Naive thymus-derived CD4-positive, alpha-beta T cell (primary cell): ENCODE measurements at regions not wholly inside any gene's neighbourhood (a gene's known extent, or its start where the extent isn't known, plus 50 kb on each side); places are given as distances from the start of the nearest gene placed in this dataset.

ENCODE experiments used
- ATAC-seq: fragments of 150-1000 bp; cut with Tn5 transposase; 2 replicates; pipeline ENCODE4 v1.10.0; 2021; ENCODE audit warnings: mild to moderate bottlenecking, moderate library complexity
- CTCF ChIA-PET: fragments of 350-600 bp; sonication (Branson Sonifier 250); formaldehyde crosslinking; loops from one replicate; lab custom pipeline; 2021; ENCODE audit warnings: antibody characterized with exemption; lab: Charles Lee
- POLR2A ChIA-PET: fragments of 350-600 bp; sonication (Branson Sonifier 250); formaldehyde crosslinking; loops from one replicate; lab custom pipeline; 2021; ENCODE audit warnings: antibody characterized with exemption, inconsistent platforms; lab: Charles Lee
- DNase-seq, 9 donors: peaks; one replicate each; pipeline versions ENCODE4 v3.0.0 to v3.0.0-alpha.2; 2020 to 2022; ENCODE audit warnings: mixed read lengths in 1 of 9
- H3K27ac ChIP-seq: one replicate; pipeline ENCODE4 v1.7.0; 2013; ENCODE audit warnings: mild to moderate bottlenecking, low read depth, low read length, moderate library complexity
- H3K27me3 ChIP-seq, 2 donors: one replicate each; pipeline ENCODE4 v1.7.0; 2013; ENCODE audit warnings: low read length in 2 of 2, mild to moderate bottlenecking in 2 of 2, moderate library complexity in 2 of 2; ENCODE audit not compliant: control insufficient read depth in 2 of 2, insufficient read depth in 2 of 2
- H3K36me3 ChIP-seq, 3 experiments: 1 replicate in 2 of 3; 2 replicates in 1 of 3; pipeline ENCODE4 v1.7.0; 2013; ENCODE audit warnings: low read length in 3 of 3, mild to moderate bottlenecking in 3 of 3, moderate library complexity in 1 of 3; ENCODE audit not compliant: insufficient read depth in 3 of 3, control insufficient read depth in 2 of 3
- H3K4me1 ChIP-seq, 2 donors: one replicate each; pipeline ENCODE4 v1.7.0; 2013; ENCODE audit warnings: low read length in 2 of 2, mild to moderate bottlenecking in 2 of 2, moderate library complexity in 1 of 2; ENCODE audit not compliant: control insufficient read depth in 2 of 2, insufficient read depth in 2 of 2
- H3K4me3 ChIP-seq: 2 replicates; pipeline ENCODE4 v1.7.0; 2013; ENCODE audit warnings: mild to moderate bottlenecking, low read length
- H3K9me3 ChIP-seq, 3 experiments: 1 replicate in 2 of 3; 2 replicates in 1 of 3; pipeline ENCODE4 v1.7.0; 2013; ENCODE audit warnings: low read length in 3 of 3; ENCODE audit not compliant: control insufficient read depth in 2 of 3
- H3K27ac Mint-ChIP-seq, 9 donors: one replicate each; pipeline ENCODE4 v1.8.0; 2020 to 2022; ENCODE audit warnings: mixed read lengths in 9 of 9, mild to moderate bottlenecking in 8 of 9, moderate library complexity in 5 of 9, inconsistent platforms in 2 of 9
- H3K27me3 Mint-ChIP-seq, 5 donors: one replicate each; pipeline ENCODE4 v1.8.0; 2021 to 2022; ENCODE audit warnings: mixed read lengths in 5 of 5, mild to moderate bottlenecking in 1 of 5
- H3K36me3 Mint-ChIP-seq, 5 donors: one replicate each; pipeline ENCODE4 v1.8.0; 2020 to 2022; ENCODE audit warnings: mixed read lengths in 5 of 5, mild to moderate bottlenecking in 3 of 5, inconsistent platforms in 1 of 5
- H3K4me1 Mint-ChIP-seq, 7 donors: one replicate each; pipeline ENCODE4 v1.8.0; 2020 to 2022; ENCODE audit warnings: mixed read lengths in 7 of 7, mild to moderate bottlenecking in 3 of 7, inconsistent platforms in 1 of 7
- H3K4me3 Mint-ChIP-seq, 10 donors: one replicate each; pipeline ENCODE4 v1.8.0; 2020 to 2022; ENCODE audit warnings: mild to moderate bottlenecking in 10 of 10, mixed read lengths in 10 of 10, moderate library complexity in 6 of 10, inconsistent platforms in 2 of 10
- H3K9me3 Mint-ChIP-seq, 11 donors: one replicate each; pipeline ENCODE4 v1.8.0; 2020 to 2022; ENCODE audit warnings: mixed read lengths in 11 of 11, mild to moderate bottlenecking in 4 of 11, inconsistent platforms in 1 of 11, moderate library complexity in 1 of 11
- intact Hi-C, 2 donors: fragments of 100-400 bp; cut with micrococcal nuclease; formaldehyde crosslinking; loops; one replicate each; pipeline ENCODE4 v1.15.1; 2023

- Histone ChIP-seq H3K9me3 (no peaks in the 10 kb centered on the region), H3K27ac (no peak overlapping the region), H3K4me1 (no peaks in the 10 kb centered on the region), H3K36me3 (no peaks in the 10 kb centered on the region), H3K4me3 (no peak overlapping the region), H3K27me3 (no peaks in the 10 kb centered on the region)
- ATAC-seq, result no peak
- ChIA-PET CTCF (interaction anchor here (0.7 kb wide), 1 partner anchor 10 kb away, joined by 4 read pairs; no protein-coding TSS in a partner anchor), POLR2A (no interaction called here)
- Mint-ChIP-seq H3K27ac (no peak overlapping the region), H3K4me1 (peaks cover 0 to 7% (median 0%) of the 10 kb centered on the region in 7 donors), H3K36me3 (no peaks in the 10 kb centered on the region), H3K4me3 (no peak overlapping the region), H3K9me3 (no peaks in the 10 kb centered on the region), H3K27me3 (no peaks in the 10 kb centered on the region)
- no peak for DNase-seq
- intact Hi-C loops, result no loop called here
Measured at GRCh38 chr12:69065775-69066174, 132.8 kb upstream of the CPM start.

- ATAC-seq (no peak), DNase-seq (no peak)
- Mint-ChIP-seq H3K4me1 (peaks cover 0 to 7% (median 0%) of the 10 kb centered on the region in 7 donors), H3K27me3 (peaks cover 0 to 5% (median 0%) of the 10 kb centered on the region in 5 donors), H3K9me3 (no peaks in the 10 kb centered on the region), H3K27ac (no peak overlapping the region), H3K36me3 (no peaks in the 10 kb centered on the region), H3K4me3 (no peak overlapping the region)
- no peaks in the 10 kb centered on the region for H3K4me1 ChIP-seq
- no peaks in the 10 kb centered on the region for H3K36me3 ChIP-seq
- ChIA-PET POLR2A (no interaction called here), CTCF (interaction anchor here (0.7 kb wide), 1 partner anchor 11 kb away, joined by 4 read pairs; no protein-coding TSS in a partner anchor)
- no peaks in the 10 kb centered on the region for H3K9me3 ChIP-seq
- intact Hi-C loops, result no loop called here
- no peak overlapping the region for H3K4me3 ChIP-seq
- H3K27me3 ChIP-seq, result no peaks in the 10 kb centered on the region
- no peak overlapping the region for H3K27ac ChIP-seq
Measured at GRCh38 chr12:69066492-69067373, 133.8 kb upstream of the CPM start.

GRCh38 chr12:69067713-69068112 is 134.7 kb upstream of the CPM start:
- Histone ChIP-seq H3K27me3 (no peaks in the 10 kb centered on the region), H3K9me3 (no peaks in the 10 kb centered on the region), H3K36me3 (no peaks in the 10 kb centered on the region), H3K27ac (no peak overlapping the region), H3K4me1 (no peaks in the 10 kb centered on the region), H3K4me3 (no peak overlapping the region)
- no peaks in the 10 kb centered on the region for H3K9me3 Mint-ChIP-seq
- ChIA-PET CTCF (no interaction called here), POLR2A (no interaction called here)
- H3K27ac Mint-ChIP-seq, result no peak overlapping the region
- H3K4me3 Mint-ChIP-seq, result no peak overlapping the region
- H3K27me3 Mint-ChIP-seq, result peaks cover 0 to 5% (median 0%) of the 10 kb centered on the region in 5 donors
- DNase-seq (no peak), ATAC-seq (no peak)
- H3K36me3 Mint-ChIP-seq, result no peaks in the 10 kb centered on the region
- intact Hi-C loops, result no loop called here
- peaks cover 0 to 7% (median 0%) of the 10 kb centered on the region in 7 donors for H3K4me1 Mint-ChIP-seq

- H3K9me3 Mint-ChIP-seq, result no peaks in the 10 kb centered on the region
- ATAC-seq, result peak; percentile 29
Measured at GRCh38 chr12:69068448-69068847, 135.5 kb upstream of the CPM start.

GRCh38 chr12:69069479-69069878 is 136.5 kb upstream of the CPM start:
- Histone ChIP-seq H3K27ac (no peak overlapping the region), H3K9me3 (no peaks in the 10 kb centered on the region), H3K4me3 (no peak overlapping the region), H3K36me3 (no peaks in the 10 kb centered on the region), H3K27me3 (no peaks in the 10 kb centered on the region), H3K4me1 (no peaks in the 10 kb centered on the region)
- DNase-seq (no peak), ATAC-seq (no peak)
- Mint-ChIP-seq H3K27me3 (peaks cover 10 to 16% (median 11%) of the 10 kb centered on the region in 5 donors), H3K4me1 (peaks cover 0 to 7% (median 0%) of the 10 kb centered on the region in 7 donors), H3K27ac (no peak overlapping the region), H3K9me3 (no peaks in the 10 kb centered on the region), H3K36me3 (no peaks in the 10 kb centered on the region), H3K4me3 (no peak overlapping the region)
- ChIA-PET CTCF (interaction anchor here (0.6 to 1.1 kb wide), 4 partner anchors 99 to 800 kb away, joined by 3 to 4 read pairs (median 4); no protein-coding TSS in a partner anchor), POLR2A (no interaction called here)
- intact Hi-C loops, result no loop called here

More at GRCh38 chr12:69068448-69068847, 135.5 kb upstream of the CPM start:
- peaks cover 4 to 12% (median 6%) of the 10 kb centered on the region in 5 donors for H3K27me3 Mint-ChIP-seq
- Histone ChIP-seq H3K27ac (no peak overlapping the region), H3K9me3 (no peaks in the 10 kb centered on the region), H3K36me3 (no peaks in the 10 kb centered on the region), H3K4me1 (no peaks in the 10 kb centered on the region), H3K27me3 (no peaks in the 10 kb centered on the region), H3K4me3 (no peak overlapping the region)
- H3K36me3 Mint-ChIP-seq, result no peaks in the 10 kb centered on the region
- peaks cover 0 to 7% (median 0%) of the 10 kb centered on the region in 7 donors for H3K4me1 Mint-ChIP-seq
- ChIA-PET POLR2A (no interaction called here), CTCF (no interaction called here)
- DNase-seq, result no peak
- intact Hi-C loops, result no loop called here
- peak overlapping the region in 1 of 9 donors; percentile 70 for H3K27ac Mint-ChIP-seq
- no peak overlapping the region for H3K4me3 Mint-ChIP-seq

DNA sequence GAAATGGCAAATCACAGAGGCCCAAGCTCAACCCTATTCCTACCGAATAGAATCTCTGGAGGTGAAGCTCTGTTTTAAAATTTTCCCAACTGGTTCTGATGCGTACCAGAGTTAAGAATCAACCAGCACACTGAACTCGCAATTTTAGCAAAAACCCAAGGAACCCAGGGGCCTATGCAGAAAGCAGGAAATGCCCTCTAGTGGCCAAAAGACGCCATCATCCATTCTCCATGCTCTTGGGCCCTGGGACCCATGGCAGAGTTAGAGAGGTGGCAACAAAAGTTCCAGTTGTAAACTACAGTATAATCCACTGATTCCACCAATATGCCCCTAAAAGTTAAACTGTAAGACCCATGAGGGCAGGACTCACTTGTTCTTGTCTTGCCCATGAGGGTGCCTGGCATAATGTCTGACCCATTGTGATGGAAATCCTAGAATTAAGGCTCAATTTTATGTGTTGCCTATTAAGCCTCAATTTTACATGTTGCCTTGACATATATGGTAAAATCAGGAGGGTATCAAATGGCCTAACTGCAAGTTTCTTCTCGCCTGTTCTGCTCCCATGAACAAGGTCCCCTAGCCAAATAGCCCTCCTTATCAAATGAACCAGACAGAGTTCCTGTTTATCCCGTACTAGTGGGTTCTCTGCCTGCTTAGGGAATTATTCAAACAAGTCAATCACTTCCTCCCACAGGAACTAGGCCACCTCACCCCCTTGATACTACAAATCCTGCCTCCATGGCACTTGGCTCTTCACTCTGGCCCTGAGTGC is 137.5 kb upstream of the CPM start:
- H3K4me3 ChIP-seq, result no peak overlapping the region
- ChIA-PET CTCF (interaction anchor here (0.6 to 1.1 kb wide), 3 partner anchors 100 to 801 kb away, joined by 3 to 4 read pairs (median 3); no protein-coding TSS in a partner anchor), POLR2A (no interaction called here)
- H3K27me3 ChIP-seq, result no peaks in the 10 kb centered on the region
- no peaks in the 10 kb centered on the region for H3K9me3 ChIP-seq
- Mint-ChIP-seq H3K4me3 (no peak overlapping the region), H3K27me3 (peaks cover 10 to 16% (median 14%) of the 10 kb centered on the region in 5 donors), H3K9me3 (no peaks in the 10 kb centered on the region), H3K36me3 (no peaks in the 10 kb centered on the region), H3K4me1 (peaks cover 0 to 7% (median 0%) of the 10 kb centered on the region in 7 donors), H3K27ac (no peak overlapping the region)
- intact Hi-C loops, result loop anchor here (1.0 to 2.0 kb wide), 5 partner anchors 184 to 1030 kb away; no protein-coding TSS in a partner anchor
- ATAC-seq (peak; percentile 81), DNase-seq (peak; percentile 7 to 58 (median 45))
- no peaks in the 10 kb centered on the region for H3K36me3 ChIP-seq
- no peaks in the 10 kb centered on the region for H3K4me1 ChIP-seq
- no peak overlapping the region for H3K27ac ChIP-seq
